ENCODE measurements at regions not wholly inside any gene's neighbourhood (a gene's known extent, or its start where the extent isn't known, plus 50 kb on each side); places are given as distances from the start of the nearest gene placed in this dataset.
A peak's percentile ranks its signal among the peaks of the same experiment; 100 is the strongest.

DNA sequence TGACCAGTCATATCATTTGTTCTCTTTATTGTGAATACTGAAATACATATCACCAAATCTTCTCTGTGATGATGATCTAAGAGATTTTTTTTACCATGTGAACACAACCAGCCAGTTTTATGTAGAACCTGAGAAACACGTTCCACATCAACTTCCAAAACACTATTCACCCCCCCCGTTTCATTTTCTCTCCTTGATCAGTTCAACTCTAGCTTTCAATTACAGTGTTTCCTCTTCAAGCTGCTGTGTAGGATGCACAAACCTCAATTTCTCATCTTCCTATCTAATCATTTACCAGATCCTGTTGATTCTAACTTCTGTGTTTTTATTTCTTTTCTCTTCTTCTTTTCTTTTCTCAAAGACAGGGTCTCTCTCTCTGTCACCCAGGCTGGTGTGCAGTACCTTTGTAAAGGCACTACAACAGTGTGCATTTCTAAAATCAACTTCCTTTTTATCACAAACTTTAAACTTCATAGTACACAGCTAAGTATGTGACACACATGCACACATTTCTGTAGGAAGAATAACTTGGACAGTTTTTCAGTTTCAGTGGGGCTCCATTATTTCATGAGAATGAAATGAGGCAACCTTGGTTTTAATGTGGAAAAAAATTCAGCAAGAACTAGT, 149.9 kb upstream of the FBXO33 start:
- H3K27ac ChIP-seq = no peak overlapping the region
- TF ChIP-seq POLR2AphosphoS5 (IDR thresholded peaks at IDR 0.05; ENCODE audit: borderline replicate concordance, low read depth, low read length) (no peak), FOXP2 (optimal IDR thresholded peaks at IDR 0.05; ENCODE audit: control extremely low read depth, extremely low read length, insufficient read depth) (no peak), EZH2 (IDR thresholded peaks at IDR 0.05) (no peak)
- no peaks in the 10 kb centered on the region for H3K9me3 ChIP-seq (ENCODE audit: low read depth, low read length)
- H3K36me3 ChIP-seq (ENCODE audit: insufficient read depth, low read length) = no peaks in the 10 kb centered on the region
- H3K4me3 ChIP-seq = no peak overlapping the region
- H3K9ac ChIP-seq (ENCODE audit: insufficient read length) = no peak overlapping the region
- DNase-seq (ENCODE audit: low read depth, low spot score) = no peak

DNA sequence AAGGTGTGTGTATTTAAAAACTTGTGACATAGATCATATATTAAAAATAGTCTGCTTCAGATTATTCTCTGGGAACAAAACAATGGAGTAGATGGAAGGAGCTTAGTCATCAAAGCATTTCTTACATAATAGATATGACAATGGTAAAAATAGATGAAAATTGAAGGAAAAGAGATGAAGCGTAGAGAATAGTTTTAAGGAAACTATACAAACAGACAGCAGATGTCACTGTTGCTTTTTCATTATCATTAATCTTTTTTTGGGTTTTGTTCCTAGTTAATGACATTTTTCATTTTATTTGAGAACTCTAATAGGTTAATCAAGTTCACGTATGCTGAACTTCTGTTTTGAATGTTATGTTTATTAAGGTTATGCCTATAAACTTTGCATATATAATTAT, 149.2 kb upstream of the FBXO33 start:
- Histone ChIP-seq H3K36me3 (ENCODE audit: insufficient read depth, low read length) (no peaks in the 10 kb centered on the region), H3K9ac (ENCODE audit: insufficient read length) (no peak overlapping the region), H3K4me3 (no peak overlapping the region), H3K9me3 (ENCODE audit: low read depth, low read length) (no peaks in the 10 kb centered on the region), H3K27ac (no peak overlapping the region)
- DNase-seq (ENCODE audit: low read depth, low spot score) = peak; percentile 16
- TF ChIP-seq FOXP2 (optimal IDR thresholded peaks at IDR 0.05; ENCODE audit: control extremely low read depth, extremely low read length, insufficient read depth) = no peak
- TF ChIP-seq EZH2 (IDR thresholded peaks at IDR 0.05) = no peak
- TF ChIP-seq POLR2AphosphoS5 (IDR thresholded peaks at IDR 0.05; ENCODE audit: borderline replicate concordance, low read depth, low read length) = no peak

DNA sequence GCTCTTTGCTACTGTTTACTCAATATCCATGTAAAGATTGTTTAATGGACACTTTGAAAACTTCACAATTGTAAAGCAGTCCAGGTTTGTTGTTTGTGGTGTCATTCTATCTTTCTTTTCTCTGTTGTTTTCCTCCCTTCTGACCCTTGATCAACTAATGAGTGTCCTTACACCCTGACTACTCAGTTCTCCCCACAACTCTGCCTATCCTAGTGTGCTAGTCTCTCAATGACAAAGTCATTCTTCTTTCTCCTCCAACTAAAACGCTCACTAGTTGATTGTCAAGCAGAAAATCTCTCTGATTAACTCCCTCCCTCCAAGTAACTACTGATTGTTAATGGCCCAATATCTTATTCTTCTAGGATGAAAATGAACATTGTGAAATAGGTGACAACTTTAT, 148.5 kb upstream of the FBXO33 start:
- Histone ChIP-seq H3K36me3 (ENCODE audit: insufficient read depth, low read length) (no peaks in the 10 kb centered on the region), H3K9me3 (ENCODE audit: low read depth, low read length) (0 out of 2 replicates have a peak, but pooled peaks cover 3% of the 10 kb centered on the region), H3K27ac (no peak overlapping the region), H3K9ac (ENCODE audit: insufficient read length) (no peak overlapping the region), H3K4me3 (no peak overlapping the region)
- TF ChIP-seq FOXP2 (optimal IDR thresholded peaks at IDR 0.05; ENCODE audit: control extremely low read depth, extremely low read length, insufficient read depth) = no peak
- TF ChIP-seq EZH2 (IDR thresholded peaks at IDR 0.05) = no peak
- TF ChIP-seq POLR2AphosphoS5 (IDR thresholded peaks at IDR 0.05; ENCODE audit: borderline replicate concordance, low read depth, low read length) = no peak
- DNase-seq (ENCODE audit: low read depth, low spot score) = no peak

DNA sequence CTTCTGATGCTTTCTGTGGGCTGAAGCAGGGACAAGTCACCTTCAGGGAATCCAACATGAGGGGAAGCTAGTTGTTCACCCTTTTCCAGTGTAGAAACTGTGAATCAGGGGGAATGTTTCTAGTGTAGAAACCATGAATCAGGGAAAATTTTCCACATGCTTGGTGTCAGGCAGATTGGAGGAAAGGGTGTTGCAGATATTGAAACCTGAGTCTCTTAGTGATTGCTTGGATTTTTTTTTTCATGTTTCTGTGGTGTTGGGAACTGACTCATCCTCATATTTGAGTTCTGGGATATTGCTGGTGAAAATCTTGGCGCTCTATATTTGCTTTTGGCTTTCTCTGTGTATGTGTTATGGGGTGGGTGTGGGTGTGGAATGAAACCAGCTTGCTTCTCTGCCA, 144.5 kb upstream of the FBXO33 start:
- H3K9me3 ChIP-seq (ENCODE audit: low read depth, low read length) = peaks cover 6% of the 10 kb centered on the region; the same call in 1 of the 2 replicates
- no peak overlapping the region for H3K27ac ChIP-seq
- TF ChIP-seq FOXP2 (optimal IDR thresholded peaks at IDR 0.05; ENCODE audit: control extremely low read depth, extremely low read length, insufficient read depth) (no peak), POLR2AphosphoS5 (IDR thresholded peaks at IDR 0.05; ENCODE audit: borderline replicate concordance, low read depth, low read length) (no peak), EZH2 (IDR thresholded peaks at IDR 0.05) (no peak)
- H3K4me3 ChIP-seq = no peak overlapping the region
- DNase-seq (ENCODE audit: low read depth, low spot score) = no peak
- H3K9ac ChIP-seq (ENCODE audit: insufficient read length) = no peak overlapping the region
- H3K36me3 ChIP-seq (ENCODE audit: insufficient read depth, low read length) = no peaks in the 10 kb centered on the region

DNA sequence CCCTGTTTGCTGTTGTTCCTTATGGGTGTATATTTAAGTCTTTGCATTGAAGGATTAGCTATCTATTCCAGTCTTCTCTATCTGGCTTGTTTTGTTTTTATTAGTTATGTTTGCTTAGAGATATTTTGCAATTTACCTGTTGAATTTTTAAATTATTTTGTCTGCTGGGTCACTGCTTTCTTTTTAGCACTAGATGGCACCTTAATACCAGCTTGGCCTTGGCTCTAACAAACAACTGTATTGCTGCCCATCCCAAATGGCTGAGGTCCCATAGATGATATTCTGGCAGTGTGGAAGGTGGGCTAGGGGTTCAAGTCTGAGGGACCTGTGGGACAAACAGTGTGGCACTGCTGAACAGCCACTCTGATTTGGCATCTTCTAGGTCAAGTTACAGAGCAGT, 144.0 kb upstream of the FBXO33 start:
- Histone ChIP-seq H3K9me3 (ENCODE audit: low read depth, low read length) (peaks cover 6% of the 10 kb centered on the region; the same call in 1 of the 2 replicates), H3K9ac (ENCODE audit: insufficient read length) (no peak overlapping the region), H3K27ac (no peak overlapping the region), H3K4me3 (no peak overlapping the region), H3K36me3 (ENCODE audit: insufficient read depth, low read length) (no peaks in the 10 kb centered on the region)
- TF ChIP-seq FOXP2 (optimal IDR thresholded peaks at IDR 0.05; ENCODE audit: control extremely low read depth, extremely low read length, insufficient read depth) (no peak), EZH2 (IDR thresholded peaks at IDR 0.05) (no peak), POLR2AphosphoS5 (IDR thresholded peaks at IDR 0.05; ENCODE audit: borderline replicate concordance, low read depth, low read length) (no peak)
- DNase-seq (ENCODE audit: low read depth, low spot score) = no peak

DNA sequence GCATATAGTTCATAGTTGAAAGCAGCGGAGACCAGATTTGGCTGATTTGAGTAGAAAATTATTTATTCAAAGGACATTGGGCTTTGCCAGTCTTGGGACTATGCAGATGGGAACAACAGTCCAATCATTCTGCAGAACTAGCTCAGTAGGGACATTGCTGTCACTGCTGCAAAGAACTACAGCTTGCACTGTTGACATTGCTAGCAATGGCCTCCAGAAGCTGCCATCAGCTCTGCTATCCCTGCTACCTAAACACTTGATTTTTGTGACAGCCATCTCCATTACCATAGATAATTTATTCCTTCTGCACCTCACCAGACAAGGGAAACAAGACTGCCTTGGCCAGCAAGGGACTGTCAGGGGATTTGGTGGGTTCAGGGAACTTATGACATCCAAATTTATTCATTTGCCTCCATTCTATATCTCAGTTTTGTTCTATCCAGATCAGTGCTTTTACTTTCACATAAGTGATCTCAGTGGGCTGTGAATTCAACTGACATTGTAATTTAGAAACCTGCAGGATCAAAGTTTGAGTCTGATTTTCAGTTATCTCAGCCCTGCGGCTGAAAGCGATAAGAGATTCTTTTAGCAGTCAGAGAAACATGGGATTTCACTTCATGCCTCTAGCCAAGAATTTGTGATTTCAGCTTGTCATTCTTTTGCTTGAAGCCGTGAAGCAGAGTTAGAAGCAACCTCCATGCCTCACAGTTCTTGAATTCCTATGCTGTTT, 136.7 kb upstream of the FBXO33 start:
- Histone ChIP-seq H3K36me3 (ENCODE audit: insufficient read depth, low read length) (no peaks in the 10 kb centered on the region), H3K27ac (no peak overlapping the region), H3K9me3 (ENCODE audit: low read depth, low read length) (no peaks in the 10 kb centered on the region), H3K9ac (ENCODE audit: insufficient read length) (no peak overlapping the region), H3K4me3 (no peak overlapping the region)
- no peak for DNase-seq (ENCODE audit: low read depth, low spot score)
- no peak for TF ChIP-seq POLR2AphosphoS5 (IDR thresholded peaks at IDR 0.05; ENCODE audit: borderline replicate concordance, low read depth, low read length)
- TF ChIP-seq EZH2 (IDR thresholded peaks at IDR 0.05) = no peak
- no peak for TF ChIP-seq FOXP2 (optimal IDR thresholded peaks at IDR 0.05; ENCODE audit: control extremely low read depth, extremely low read length, insufficient read depth)

DNA sequence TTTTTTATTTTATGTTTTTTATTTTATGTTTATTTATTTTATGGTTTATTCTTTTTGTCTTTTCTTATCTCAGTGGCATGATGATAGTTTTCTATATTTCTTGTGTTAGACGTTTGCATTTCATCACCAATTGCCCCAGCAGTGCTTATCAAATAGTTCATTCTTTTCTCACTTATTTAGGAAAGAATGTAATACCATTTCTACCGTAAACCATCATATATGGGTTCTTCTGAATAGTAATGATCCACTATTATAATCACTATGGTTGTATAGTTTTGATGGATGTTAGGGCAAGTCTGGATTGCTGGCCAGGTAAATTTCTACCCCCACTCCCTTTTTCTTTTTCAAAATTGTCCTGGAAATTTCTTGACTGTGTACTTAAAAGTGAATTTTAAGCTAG, 134.6 kb upstream of the FBXO33 start:
- Histone ChIP-seq H3K9me3 (ENCODE audit: low read depth, low read length) (no peaks in the 10 kb centered on the region), H3K36me3 (ENCODE audit: insufficient read depth, low read length) (no peaks in the 10 kb centered on the region), H3K4me3 (no peak overlapping the region), H3K9ac (ENCODE audit: insufficient read length) (no peak overlapping the region), H3K27ac (no peak overlapping the region)
- no peak for DNase-seq (ENCODE audit: low read depth, low spot score)
- no peak for TF ChIP-seq EZH2 (IDR thresholded peaks at IDR 0.05)
- no peak for TF ChIP-seq POLR2AphosphoS5 (IDR thresholded peaks at IDR 0.05; ENCODE audit: borderline replicate concordance, low read depth, low read length)
- TF ChIP-seq FOXP2 (optimal IDR thresholded peaks at IDR 0.05; ENCODE audit: control extremely low read depth, extremely low read length, insufficient read depth) = no peak

DNA sequence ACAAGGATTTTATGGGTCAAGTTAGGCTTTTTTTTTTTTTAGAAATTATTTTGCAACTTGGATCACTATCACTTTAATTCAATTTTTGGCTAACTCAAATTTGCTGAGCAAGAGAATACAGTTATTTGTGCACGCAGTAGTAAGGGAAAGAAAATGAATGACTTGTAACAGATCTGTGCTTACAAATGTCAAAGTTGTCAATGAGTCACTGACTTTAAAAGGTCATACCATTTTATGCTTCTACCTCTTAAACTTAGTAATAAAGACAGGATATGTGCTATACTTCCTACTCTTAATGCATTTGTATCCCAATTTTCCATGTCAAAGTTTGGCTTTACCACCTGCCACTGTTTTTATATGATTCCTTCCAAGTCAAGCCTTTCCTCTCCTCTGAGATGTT, 131.1 kb upstream of the FBXO33 start:
- H3K9ac ChIP-seq (ENCODE audit: insufficient read length) = no peak overlapping the region
- H3K9me3 ChIP-seq (ENCODE audit: low read depth, low read length) = no peaks in the 10 kb centered on the region
- TF ChIP-seq EZH2 (IDR thresholded peaks at IDR 0.05) = no peak
- no peak for TF ChIP-seq FOXP2 (optimal IDR thresholded peaks at IDR 0.05; ENCODE audit: control extremely low read depth, extremely low read length, insufficient read depth)
- TF ChIP-seq POLR2AphosphoS5 (IDR thresholded peaks at IDR 0.05; ENCODE audit: borderline replicate concordance, low read depth, low read length) = no peak
- no peak overlapping the region for H3K27ac ChIP-seq
- DNase-seq (ENCODE audit: low read depth, low spot score) = no peak
- H3K36me3 ChIP-seq (ENCODE audit: insufficient read depth, low read length) = no peaks in the 10 kb centered on the region
- no peak overlapping the region for H3K4me3 ChIP-seq
